ENCODE measurements at regions not wholly inside any gene's neighbourhood (a gene's known extent, or its start where the extent isn't known, plus 50 kb on each side); places are given as distances from the start of the nearest gene placed in this dataset.
"Not testable (repeated sequence)": the region's sequence is repeated elsewhere in the genome, so short reads cannot be mapped to it uniquely, and the experiment has no call there.

GRCh38 chr15:38002883-38003477 lies 68.5 kb downstream of the TMCO5A start:
- no peak overlapping the region for H3K4me3 Mint-ChIP-seq
- no peaks in the 10 kb centered on the region for H3K36me3 Mint-ChIP-seq
- DNase-seq = peak; percentile 11
- H3K4me1 Mint-ChIP-seq = no peaks in the 10 kb centered on the region
- no peak overlapping the region for H3K27ac Mint-ChIP-seq
- peaks cover 21% of the 10 kb centered on the region for H3K9me3 Mint-ChIP-seq
- H3K27me3 Mint-ChIP-seq = peaks cover 28% of the 10 kb centered on the region

DNA sequence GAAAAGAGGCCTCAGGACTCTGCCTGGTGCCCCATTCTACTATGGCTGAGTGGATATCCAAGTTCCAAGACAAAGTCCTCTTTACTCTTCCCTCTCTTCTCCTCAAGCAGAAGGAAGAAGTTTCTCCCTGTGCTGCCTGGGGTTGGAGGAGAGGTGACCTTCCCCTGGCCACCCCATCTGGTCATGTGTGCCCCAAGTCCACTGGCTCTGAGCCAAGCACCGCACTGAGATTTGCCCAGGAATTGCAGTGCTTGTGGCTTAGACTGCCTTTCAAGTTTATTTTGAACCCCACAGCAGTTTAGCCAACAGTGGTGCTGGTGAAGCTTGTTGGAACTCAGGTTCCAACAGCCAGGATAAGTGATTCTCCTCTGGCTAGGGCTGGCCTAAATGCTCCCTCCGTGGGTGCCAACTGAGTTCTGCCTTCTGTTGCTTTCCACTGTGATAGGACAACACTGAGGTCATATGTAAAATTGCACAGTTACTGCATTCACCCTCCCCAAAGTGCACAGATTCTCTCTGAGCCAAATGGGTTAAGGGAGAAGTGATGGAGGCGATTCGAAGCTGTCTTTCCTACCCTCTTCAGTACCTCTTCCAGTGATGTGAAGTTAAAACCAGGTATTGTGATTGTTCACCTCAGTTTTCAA lies 69.9 kb downstream of the TMCO5A start:
- H3K9me3 Mint-ChIP-seq = peaks cover 19% of the 10 kb centered on the region
- no peak overlapping the region for H3K4me3 Mint-ChIP-seq
- no peak for DNase-seq
- no peak overlapping the region for H3K27ac Mint-ChIP-seq
- H3K36me3 Mint-ChIP-seq = no peaks in the 10 kb centered on the region
- peaks cover 28% of the 10 kb centered on the region for H3K27me3 Mint-ChIP-seq
- H3K4me1 Mint-ChIP-seq = no peaks in the 10 kb centered on the region

DNA sequence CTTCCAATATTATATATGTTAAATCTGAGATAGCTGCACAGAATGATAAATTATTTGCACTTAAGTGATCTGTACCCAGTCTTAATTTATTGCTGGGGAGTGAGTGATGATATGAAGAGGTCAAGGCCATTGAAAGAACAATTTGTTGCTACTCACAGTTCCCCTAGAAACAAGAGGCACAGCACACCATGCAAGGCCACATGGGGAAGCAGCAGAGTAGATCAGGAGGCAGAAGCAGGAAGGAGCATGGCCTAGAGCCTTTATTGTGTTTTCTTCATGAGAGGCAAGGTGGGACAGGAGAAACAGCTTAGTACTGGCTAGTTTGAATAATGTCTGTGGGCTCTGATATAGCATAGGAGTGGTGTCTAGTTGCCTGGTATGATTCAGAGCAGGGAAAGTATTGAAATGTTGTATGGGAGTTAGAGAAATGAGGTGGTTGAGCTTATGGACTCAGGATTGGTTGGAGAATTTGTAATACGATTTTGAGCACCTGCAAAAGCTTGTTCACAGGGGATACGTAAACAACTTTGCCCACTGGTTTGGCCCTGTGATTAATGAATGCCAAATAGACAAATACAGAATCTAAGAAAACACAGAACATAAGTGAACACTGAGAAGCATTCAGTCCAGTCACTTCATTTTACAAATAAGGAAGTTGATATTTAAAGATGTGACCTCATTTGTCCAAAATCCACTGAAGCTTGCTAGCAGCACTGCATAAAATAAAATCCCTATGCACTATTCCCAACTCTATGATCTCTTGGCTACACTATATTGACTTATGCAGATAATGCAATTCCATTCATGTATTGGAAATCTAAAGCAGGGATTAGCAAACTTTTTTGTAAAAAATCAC lies 71.7 kb downstream of the TMCO5A start:
- no peaks in the 10 kb centered on the region for H3K36me3 Mint-ChIP-seq
- H3K27ac Mint-ChIP-seq = no peak overlapping the region
- no peak for DNase-seq
- H3K4me3 Mint-ChIP-seq = no peak overlapping the region
- H3K9me3 Mint-ChIP-seq = peaks cover 12% of the 10 kb centered on the region
- peaks cover 29% of the 10 kb centered on the region for H3K27me3 Mint-ChIP-seq
- no peaks in the 10 kb centered on the region for H3K4me1 Mint-ChIP-seq

GRCh38 chr15:38010395-38010794 lies 76.0 kb downstream of the TMCO5A start:
- H3K27me3 Mint-ChIP-seq = peaks cover 9% of the 10 kb centered on the region
- H3K36me3 Mint-ChIP-seq = no peaks in the 10 kb centered on the region
- H3K27ac Mint-ChIP-seq = no peak overlapping the region
- no peak overlapping the region for H3K4me3 Mint-ChIP-seq
- H3K9me3 Mint-ChIP-seq = no peaks in the 10 kb centered on the region
- H3K4me1 Mint-ChIP-seq = no peaks in the 10 kb centered on the region
- no peak for DNase-seq

- Mint-ChIP-seq H3K4me3 (no peak overlapping the region), H3K36me3 (no peaks in the 10 kb centered on the region), H3K4me1 (no peaks in the 10 kb centered on the region), H3K9me3 (no peaks in the 10 kb centered on the region), H3K27ac (no peak overlapping the region), H3K27me3 (peaks cover 14% of the 10 kb centered on the region)
- DNase-seq = no peak
Measured at GRCh38 chr15:38012894-38013293, 78.5 kb downstream of the TMCO5A start.

- Mint-ChIP-seq H3K27me3 (peaks cover 15% of the 10 kb centered on the region), H3K36me3 (no peaks in the 10 kb centered on the region), H3K9me3 (no peaks in the 10 kb centered on the region), H3K27ac (no peak overlapping the region), H3K4me3 (no peak overlapping the region), H3K4me1 (no peaks in the 10 kb centered on the region)
- no peak for DNase-seq
Measured at GRCh38 chr15:38017721-38018120, 83.3 kb downstream of the TMCO5A start.

- no peaks in the 10 kb centered on the region for H3K4me1 Mint-ChIP-seq
- peaks cover 2% of the 10 kb centered on the region for H3K9me3 Mint-ChIP-seq
- H3K27ac Mint-ChIP-seq = no peak overlapping the region
- no peaks in the 10 kb centered on the region for H3K36me3 Mint-ChIP-seq
- no peak for DNase-seq
- H3K4me3 Mint-ChIP-seq = no peak overlapping the region
- peaks cover 18% of the 10 kb centered on the region for H3K27me3 Mint-ChIP-seq
Measured at GRCh38 chr15:38019066-38019465, 84.6 kb downstream of the TMCO5A start.

GRCh38 chr15:38021259-38021658 lies 86.8 kb downstream of the TMCO5A start:
- no peak for DNase-seq
- H3K27me3 Mint-ChIP-seq = peaks cover 9% of the 10 kb centered on the region
- H3K27ac Mint-ChIP-seq = no peak overlapping the region
- H3K36me3 Mint-ChIP-seq = no peaks in the 10 kb centered on the region
- H3K4me3 Mint-ChIP-seq = no peak overlapping the region
- no peaks in the 10 kb centered on the region for H3K4me1 Mint-ChIP-seq
- H3K9me3 Mint-ChIP-seq = peaks cover 2% of the 10 kb centered on the region

GRCh38 chr15:38024293-38025091 lies 90.1 kb downstream of the TMCO5A start:
- no peak overlapping the region for H3K27ac Mint-ChIP-seq
- H3K36me3 Mint-ChIP-seq = no peaks in the 10 kb centered on the region
- peaks cover 2% of the 10 kb centered on the region for H3K9me3 Mint-ChIP-seq
- H3K27me3 Mint-ChIP-seq = peaks cover 19% of the 10 kb centered on the region
- DNase-seq = no peak
- H3K4me3 Mint-ChIP-seq = no peak overlapping the region
- H3K4me1 Mint-ChIP-seq = no peaks in the 10 kb centered on the region

DNA sequence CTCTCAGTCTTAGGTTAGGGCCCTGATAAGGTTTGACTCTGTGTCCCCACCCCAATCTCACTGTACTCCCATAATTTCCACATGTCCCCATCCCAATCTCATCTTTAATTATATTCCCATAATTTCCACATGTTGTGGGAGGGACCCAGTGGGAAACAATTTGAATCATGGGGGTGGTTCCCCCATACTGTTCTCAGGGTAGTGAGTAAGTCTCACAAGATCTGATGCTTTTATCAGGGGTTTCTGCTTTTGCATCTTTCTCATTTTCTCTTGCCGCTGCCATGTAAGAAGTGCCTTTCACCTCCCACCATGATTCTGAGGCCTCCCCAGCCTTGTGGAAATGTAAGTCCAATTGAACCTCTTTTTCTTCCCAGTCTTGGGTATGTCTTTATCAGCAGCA lies 91.2 kb downstream of the TMCO5A start:
- H3K36me3 Mint-ChIP-seq, H3K4me3 Mint-ChIP-seq, H3K27ac Mint-ChIP-seq, H3K9me3 Mint-ChIP-seq, DNase-seq, H3K4me1 Mint-ChIP-seq: not testable (repeated sequence)
- peaks cover 19% of the 10 kb centered on the region for H3K27me3 Mint-ChIP-seq

DNA sequence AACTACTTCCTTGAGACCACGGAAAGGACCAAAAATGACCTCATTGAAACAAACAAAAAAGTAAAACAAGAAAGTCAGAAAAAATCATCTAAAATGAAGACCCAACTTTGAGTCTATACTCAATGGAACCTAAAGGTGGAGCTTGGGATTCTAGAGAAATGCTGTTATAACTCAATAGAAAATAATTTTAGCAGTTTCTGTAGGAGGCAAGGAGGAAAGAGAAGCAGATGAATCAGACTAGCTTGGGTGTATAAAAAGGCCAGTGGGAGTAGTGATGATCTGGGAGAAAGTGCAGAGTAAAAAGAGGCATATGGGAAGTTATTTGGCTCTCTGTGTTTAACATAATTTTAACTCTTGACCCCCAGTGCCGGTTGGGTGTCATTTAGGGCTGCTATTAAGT lies 94.4 kb downstream of the TMCO5A start:
- H3K4me1 Mint-ChIP-seq = no peaks in the 10 kb centered on the region
- H3K27me3 Mint-ChIP-seq = peaks cover 16% of the 10 kb centered on the region
- peaks cover 3% of the 10 kb centered on the region for H3K9me3 Mint-ChIP-seq
- DNase-seq = no peak
- no peaks in the 10 kb centered on the region for H3K36me3 Mint-ChIP-seq
- H3K4me3 Mint-ChIP-seq = no peak overlapping the region
- no peak overlapping the region for H3K27ac Mint-ChIP-seq

DNA sequence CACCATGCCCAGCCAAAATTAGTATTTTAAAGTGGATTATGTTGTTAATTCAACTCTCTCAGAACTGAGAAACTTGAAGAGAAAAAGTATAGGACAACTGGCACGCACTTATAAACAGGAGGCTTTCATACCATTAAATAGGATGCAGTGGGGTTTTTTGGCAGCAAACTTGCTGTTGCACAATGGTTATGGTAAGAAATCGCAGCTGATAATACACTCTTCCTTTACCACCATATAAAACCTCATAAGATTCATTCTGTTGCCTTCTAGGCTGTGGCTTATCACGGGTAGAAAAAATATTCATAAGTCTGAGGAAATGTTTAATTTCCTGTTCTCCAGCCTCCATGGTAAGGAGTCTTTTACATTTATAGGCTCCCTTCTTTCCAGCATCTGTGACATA lies 95.3 kb downstream of the TMCO5A start:
- H3K4me3 Mint-ChIP-seq = no peak overlapping the region
- H3K27me3 Mint-ChIP-seq = peaks cover 20% of the 10 kb centered on the region
- H3K36me3 Mint-ChIP-seq = no peaks in the 10 kb centered on the region
- no peaks in the 10 kb centered on the region for H3K4me1 Mint-ChIP-seq
- peaks cover 3% of the 10 kb centered on the region for H3K9me3 Mint-ChIP-seq
- no peak overlapping the region for H3K27ac Mint-ChIP-seq
- DNase-seq = no peak

DNA sequence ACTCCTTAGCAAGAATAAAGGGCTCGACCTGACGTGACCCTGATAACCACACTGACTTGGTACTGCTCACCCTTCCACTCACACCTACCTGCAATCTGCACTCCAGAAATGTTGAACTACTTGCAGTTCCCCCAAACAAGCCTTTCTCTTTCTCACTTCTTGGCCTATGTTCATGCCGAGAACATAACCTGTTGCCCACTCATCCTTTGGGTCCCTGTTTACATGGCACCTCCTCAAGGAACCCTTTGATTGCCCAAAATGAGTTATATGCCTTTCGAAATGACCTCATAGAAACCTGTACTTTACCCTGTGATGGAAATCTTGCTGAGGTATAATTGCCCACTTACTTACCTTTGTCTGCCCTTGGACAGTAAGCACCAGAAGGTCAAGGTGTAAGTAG lies 96.2 kb downstream of the TMCO5A start:
- Mint-ChIP-seq H3K4me3 (no peak overlapping the region), H3K36me3 (no peaks in the 10 kb centered on the region), H3K27ac (no peak overlapping the region), H3K9me3 (peaks cover 3% of the 10 kb centered on the region), H3K4me1 (no peaks in the 10 kb centered on the region), H3K27me3 (peaks cover 20% of the 10 kb centered on the region)
- no peak for DNase-seq

DNA sequence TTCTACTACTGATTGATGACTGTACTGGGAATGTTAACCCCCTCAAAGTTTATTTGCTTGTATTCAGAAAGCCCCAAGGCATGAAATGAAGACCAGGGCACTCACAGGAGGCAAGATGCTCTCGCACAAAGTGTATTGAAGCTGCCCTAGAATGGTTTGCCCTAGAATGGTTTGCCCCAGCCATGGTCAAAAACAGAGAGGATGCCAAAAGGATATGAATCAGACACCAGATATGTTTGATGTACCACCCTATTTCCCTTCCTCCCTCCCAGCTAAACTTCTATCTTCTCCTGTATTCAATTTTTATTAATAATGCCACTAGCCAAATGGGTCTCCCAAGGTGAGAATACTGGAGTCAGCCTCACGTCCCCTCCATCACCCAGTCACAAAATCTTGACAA lies 101.3 kb downstream of the TMCO5A start:
- no peak for DNase-seq
- Mint-ChIP-seq H3K4me3 (no peak overlapping the region), H3K27ac (no peak overlapping the region), H3K9me3 (peaks cover 3% of the 10 kb centered on the region), H3K27me3 (peaks cover 24% of the 10 kb centered on the region), H3K36me3 (no peaks in the 10 kb centered on the region), H3K4me1 (no peaks in the 10 kb centered on the region)

DNA sequence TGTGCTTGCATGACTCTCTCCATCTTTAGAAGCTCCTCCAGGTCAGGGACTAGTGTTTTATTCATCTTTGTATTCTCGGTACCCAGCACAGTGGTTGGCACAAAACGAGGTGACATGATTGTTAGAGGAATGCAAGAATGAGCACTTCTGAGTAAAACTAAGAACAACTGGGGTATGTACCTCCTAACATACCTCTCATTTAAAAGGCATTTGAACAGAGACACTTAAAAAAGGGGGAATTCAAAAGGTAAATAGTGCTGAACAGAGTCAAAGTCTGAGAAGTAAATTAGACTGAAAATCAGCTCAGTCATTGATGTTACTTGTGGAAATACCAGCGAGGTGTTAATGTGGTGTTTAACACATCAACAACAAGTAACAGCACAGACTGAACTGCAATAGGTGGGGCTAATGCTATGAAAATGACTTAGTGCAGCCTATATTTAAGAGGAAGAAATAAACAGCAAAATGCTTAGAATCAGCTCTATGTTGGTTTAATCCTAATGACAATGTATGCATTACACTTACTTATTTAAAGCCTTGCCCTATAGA lies 102.4 kb downstream of the TMCO5A start:
- Mint-ChIP-seq H3K4me3 (no peak overlapping the region), H3K27me3 (peaks cover 24% of the 10 kb centered on the region), H3K27ac (no peak overlapping the region), H3K4me1 (no peaks in the 10 kb centered on the region), H3K36me3 (no peaks in the 10 kb centered on the region), H3K9me3 (no peaks in the 10 kb centered on the region)
- no peak for DNase-seq

All from activated naive CD8-positive, alpha-beta T cell treated with anti-CD3 and anti-CD28 coated beads for 36 hours (primary cell).